Liver (tissue), 3 donors: ENCODE measurements at regions not wholly inside any gene's neighbourhood (a gene's known extent, or its start where the extent isn't known, plus 50 kb on each side); places are given as distances from the start of the nearest gene placed in this dataset.

ENCODE experiments used
- ATF3 ChIP-seq: IDR thresholded peaks from 2 replicates; pipeline ENCODE4 v1.6.1; 2016; ENCODE audit warnings: antibody characterized with exemption
- EGR1 ChIP-seq, 2 donors: IDR thresholded peaks; 2 replicates each; pipeline ENCODE4 v1.6.1; 2016 to 2018; ENCODE audit warnings: antibody characterized with exemption in 2 of 2, low read depth in 2 of 2
- JUND ChIP-seq, 2 donors: IDR thresholded peaks; 2 replicates each; pipeline ENCODE4 v1.6.1; 2016; ENCODE audit warnings: antibody characterized with exemption in 2 of 2
- MAX ChIP-seq: IDR thresholded peaks from 2 replicates; pipeline ENCODE4 v1.6.1; 2016; ENCODE audit warnings: antibody characterized with exemption
- TF ChIP-seq, protein P1 (sequence below): fragments of 150-350 bp; IDR thresholded peaks from 2 replicates; pipeline ENCODE4 v1.5.1; 2017; ENCODE audit warnings: improper control_type of control experiment, low read depth, low read length; ENCODE audit not compliant: missing input control
- TF ChIP-seq, protein P2 (sequence below): IDR thresholded peaks from 2 replicates; pipeline ENCODE4 v1.6.1; 2016; ENCODE audit warnings: antibody characterized with exemption, mild to moderate bottlenecking
- donor health status: healthy.
- donor health status: healthy.

- TF ChIP-seq ATF3, result peak; percentile 25
- TF ChIP-seq, protein P1, sequence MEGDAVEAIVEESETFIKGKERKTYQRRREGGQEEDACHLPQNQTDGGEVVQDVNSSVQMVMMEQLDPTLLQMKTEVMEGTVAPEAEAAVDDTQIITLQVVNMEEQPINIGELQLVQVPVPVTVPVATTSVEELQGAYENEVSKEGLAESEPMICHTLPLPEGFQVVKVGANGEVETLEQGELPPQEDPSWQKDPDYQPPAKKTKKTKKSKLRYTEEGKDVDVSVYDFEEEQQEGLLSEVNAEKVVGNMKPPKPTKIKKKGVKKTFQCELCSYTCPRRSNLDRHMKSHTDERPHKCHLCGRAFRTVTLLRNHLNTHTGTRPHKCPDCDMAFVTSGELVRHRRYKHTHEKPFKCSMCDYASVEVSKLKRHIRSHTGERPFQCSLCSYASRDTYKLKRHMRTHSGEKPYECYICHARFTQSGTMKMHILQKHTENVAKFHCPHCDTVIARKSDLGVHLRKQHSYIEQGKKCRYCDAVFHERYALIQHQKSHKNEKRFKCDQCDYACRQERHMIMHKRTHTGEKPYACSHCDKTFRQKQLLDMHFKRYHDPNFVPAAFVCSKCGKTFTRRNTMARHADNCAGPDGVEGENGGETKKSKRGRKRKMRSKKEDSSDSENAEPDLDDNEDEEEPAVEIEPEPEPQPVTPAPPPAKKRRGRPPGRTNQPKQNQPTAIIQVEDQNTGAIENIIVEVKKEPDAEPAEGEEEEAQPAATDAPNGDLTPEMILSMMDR, result peak; percentile 69
- TF ChIP-seq JUND (IDR thresholded peaks at IDR 0.05), result peak in 1 of 2 donors; percentile 17
- TF ChIP-seq, protein P2, sequence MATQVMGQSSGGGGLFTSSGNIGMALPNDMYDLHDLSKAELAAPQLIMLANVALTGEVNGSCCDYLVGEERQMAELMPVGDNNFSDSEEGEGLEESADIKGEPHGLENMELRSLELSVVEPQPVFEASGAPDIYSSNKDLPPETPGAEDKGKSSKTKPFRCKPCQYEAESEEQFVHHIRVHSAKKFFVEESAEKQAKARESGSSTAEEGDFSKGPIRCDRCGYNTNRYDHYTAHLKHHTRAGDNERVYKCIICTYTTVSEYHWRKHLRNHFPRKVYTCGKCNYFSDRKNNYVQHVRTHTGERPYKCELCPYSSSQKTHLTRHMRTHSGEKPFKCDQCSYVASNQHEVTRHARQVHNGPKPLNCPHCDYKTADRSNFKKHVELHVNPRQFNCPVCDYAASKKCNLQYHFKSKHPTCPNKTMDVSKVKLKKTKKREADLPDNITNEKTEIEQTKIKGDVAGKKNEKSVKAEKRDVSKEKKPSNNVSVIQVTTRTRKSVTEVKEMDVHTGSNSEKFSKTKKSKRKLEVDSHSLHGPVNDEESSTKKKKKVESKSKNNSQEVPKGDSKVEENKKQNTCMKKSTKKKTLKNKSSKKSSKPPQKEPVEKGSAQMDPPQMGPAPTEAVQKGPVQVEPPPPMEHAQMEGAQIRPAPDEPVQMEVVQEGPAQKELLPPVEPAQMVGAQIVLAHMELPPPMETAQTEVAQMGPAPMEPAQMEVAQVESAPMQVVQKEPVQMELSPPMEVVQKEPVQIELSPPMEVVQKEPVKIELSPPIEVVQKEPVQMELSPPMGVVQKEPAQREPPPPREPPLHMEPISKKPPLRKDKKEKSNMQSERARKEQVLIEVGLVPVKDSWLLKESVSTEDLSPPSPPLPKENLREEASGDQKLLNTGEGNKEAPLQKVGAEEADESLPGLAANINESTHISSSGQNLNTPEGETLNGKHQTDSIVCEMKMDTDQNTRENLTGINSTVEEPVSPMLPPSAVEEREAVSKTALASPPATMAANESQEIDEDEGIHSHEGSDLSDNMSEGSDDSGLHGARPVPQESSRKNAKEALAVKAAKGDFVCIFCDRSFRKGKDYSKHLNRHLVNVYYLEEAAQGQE, result no peak
- no peak for TF ChIP-seq MAX
- no peak for TF ChIP-seq EGR1 (IDR thresholded peaks at IDR 0.05; ENCODE audit: low read depth in 2 of 2)
These were observed 262.6 kb upstream of the BTG1 start for GRCh38 chr12:92408072-92408900.
